ENCODE measurements at regions not wholly inside any gene's neighbourhood (a gene's known extent, or its start where the extent isn't known, plus 50 kb on each side); places are given as distances from the start of the nearest gene placed in this dataset.

- TF ChIP-seq POLR2A (IDR thresholded peaks at IDR 0.05) (no peak), POLR2AphosphoS5 (IDR thresholded peaks at IDR 0.05) (no peak)
- TF ChIP-seq, protein P1, sequence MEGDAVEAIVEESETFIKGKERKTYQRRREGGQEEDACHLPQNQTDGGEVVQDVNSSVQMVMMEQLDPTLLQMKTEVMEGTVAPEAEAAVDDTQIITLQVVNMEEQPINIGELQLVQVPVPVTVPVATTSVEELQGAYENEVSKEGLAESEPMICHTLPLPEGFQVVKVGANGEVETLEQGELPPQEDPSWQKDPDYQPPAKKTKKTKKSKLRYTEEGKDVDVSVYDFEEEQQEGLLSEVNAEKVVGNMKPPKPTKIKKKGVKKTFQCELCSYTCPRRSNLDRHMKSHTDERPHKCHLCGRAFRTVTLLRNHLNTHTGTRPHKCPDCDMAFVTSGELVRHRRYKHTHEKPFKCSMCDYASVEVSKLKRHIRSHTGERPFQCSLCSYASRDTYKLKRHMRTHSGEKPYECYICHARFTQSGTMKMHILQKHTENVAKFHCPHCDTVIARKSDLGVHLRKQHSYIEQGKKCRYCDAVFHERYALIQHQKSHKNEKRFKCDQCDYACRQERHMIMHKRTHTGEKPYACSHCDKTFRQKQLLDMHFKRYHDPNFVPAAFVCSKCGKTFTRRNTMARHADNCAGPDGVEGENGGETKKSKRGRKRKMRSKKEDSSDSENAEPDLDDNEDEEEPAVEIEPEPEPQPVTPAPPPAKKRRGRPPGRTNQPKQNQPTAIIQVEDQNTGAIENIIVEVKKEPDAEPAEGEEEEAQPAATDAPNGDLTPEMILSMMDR (IDR thresholded peaks at IDR 0.05) = no peak
Measured at GRCh38 chr2:81206216-81206615, 901.7 kb upstream of the LRRTM1 start.

Measured in breast epithelium (tissue), 3 donors.